AML-193 (cell line): ENCODE measurements at regions not wholly inside any gene's neighbourhood (a gene's known extent, or its start where the extent isn't known, plus 50 kb on each side); places are given as distances from the start of the nearest gene placed in this dataset.

ENCODE experiments used
- DNase-seq, 2 experiments: peaks; one replicate each; lab custom pipeline; 2025; lab: John Stamatoyannopoulos, UW

GRCh38 chr3:150094150-150094933 is 123.6 kb upstream of the PFN2 start:
- DNase-seq: no peak

- DNase-seq: no peak
Observed at GRCh38 chr3:150091626-150092025, 120.9 kb upstream of the PFN2 start.

GRCh38 chr3:150090877-150091276 is 120.2 kb upstream of the PFN2 start:
- no peak for DNase-seq

- no peak for DNase-seq
Observed at GRCh38 chr3:150090006-150090405, 119.3 kb upstream of the PFN2 start.

- no peak for DNase-seq
Observed at GRCh38 chr3:150084128-150084527, 113.4 kb upstream of the PFN2 start.

GRCh38 chr3:150083655-150084042 is 113.0 kb upstream of the PFN2 start:
- DNase-seq: no peak

GRCh38 chr3:150082898-150083654 is 112.4 kb upstream of the PFN2 start:
- no peak for DNase-seq

GRCh38 chr3:150081084-150081483 is 110.4 kb upstream of the PFN2 start:
- no peak for DNase-seq

- no peak for DNase-seq
Observed at GRCh38 chr3:150080058-150080730, 109.5 kb upstream of the PFN2 start.

- no peak for DNase-seq
Observed at GRCh38 chr3:150079029-150079739, 108.5 kb upstream of the PFN2 start.

GRCh38 chr3:150077581-150078247 is 107.0 kb upstream of the PFN2 start:
- DNase-seq: no peak

- DNase-seq: no peak
Observed at GRCh38 chr3:150077107-150077506, 106.4 kb upstream of the PFN2 start.

- no peak for DNase-seq
Observed at GRCh38 chr3:150076443-150076842, 105.7 kb upstream of the PFN2 start.

GRCh38 chr3:150075417-150075865 is 104.7 kb upstream of the PFN2 start:
- no peak for DNase-seq

GRCh38 chr3:150074697-150075416 is 104.2 kb upstream of the PFN2 start:
- DNase-seq: no peak

- no peak for DNase-seq
Observed at GRCh38 chr3:150074277-150074676, 103.6 kb upstream of the PFN2 start.

- no peak for DNase-seq
Observed at GRCh38 chr3:150073513-150073912, 102.8 kb upstream of the PFN2 start.

GRCh38 chr3:150073031-150073430 is 102.3 kb upstream of the PFN2 start:
- DNase-seq: no peak

- no peak for DNase-seq
Observed at GRCh38 chr3:150072576-150072975, 101.9 kb upstream of the PFN2 start.

- DNase-seq: no peak
Observed at GRCh38 chr3:150070271-150070670, 99.6 kb upstream of the PFN2 start.

GRCh38 chr3:150069633-150070032 is 98.9 kb upstream of the PFN2 start:
- DNase-seq: no peak
